Neural cell (in vitro differentiated cells): ENCODE measurements at regions not wholly inside any gene's neighbourhood (a gene's known extent, or its start where the extent isn't known, plus 50 kb on each side); places are given as distances from the start of the nearest gene placed in this dataset.

Source experiments
- H2AFZ ChIP-seq: fragments of 200-600, 300-800 bp; sonication (generic), shearing (Covaris generic); 2 replicates; pipeline ENCODE4 v1.6.0; 2014; ENCODE audit warnings: low read depth, mild to moderate bottlenecking, antibody characterized with exemption, low read length, moderate library complexity
- H3F3A ChIP-seq: fragments of 200-600 bp; shearing (Covaris generic); 2 replicates; pipeline ENCODE4 v1.6.1; 2016; ENCODE audit warnings: mild to moderate bottlenecking, moderate library complexity, mixed read lengths, antibody characterized with exemption, low read length; ENCODE audit not compliant: insufficient read depth, poor library complexity, severe bottlenecking
- H3K27ac ChIP-seq: fragments of 200-600, 300-800 bp; sonication (generic), shearing (Covaris generic); 2 replicates; pipeline ENCODE4 v1.5.1; 2014; ENCODE audit warnings: mild to moderate bottlenecking, low read length, moderate library complexity
- H3K27me3 ChIP-seq: fragments of 300-800, 200-600 bp; sonication (generic), shearing (Covaris generic); 2 replicates; pipeline ENCODE4 v1.6.0; 2014; ENCODE audit warnings: mild to moderate bottlenecking, low read depth, low read length, moderate library complexity; ENCODE audit not compliant: insufficient read depth
- H3K36me3 ChIP-seq: fragments of 300-800, 200-600 bp; sonication (generic), shearing (Covaris generic); 2 replicates; pipeline ENCODE4 v1.5.1; 2014; ENCODE audit warnings: mild to moderate bottlenecking, antibody characterized with exemption, low read length, moderate library complexity; ENCODE audit not compliant: insufficient read depth
- H3K4me2 ChIP-seq: fragments of 300-800, 200-600 bp; sonication (generic), shearing (Covaris generic); 2 replicates; pipeline ENCODE4 v1.6.0; 2014; ENCODE audit warnings: mild to moderate bottlenecking, low read length
- H3K4me3 ChIP-seq: fragments of 300-800, 200-600 bp; sonication (generic), shearing (Covaris generic); 2 replicates; pipeline ENCODE4 v1.5.1; 2014; ENCODE audit warnings: mild to moderate bottlenecking, low read length, moderate library complexity
- H3K79me2 ChIP-seq: fragments of 200-600 bp; shearing (Covaris generic); replicated peaks from 2 replicates; pipeline ENCODE4 v1.6.0; 2014; ENCODE audit warnings: mild to moderate bottlenecking, low read length, moderate library complexity; ENCODE audit not compliant: insufficient read depth
- H3K9ac ChIP-seq: fragments of 300-800, 200-600 bp; sonication (generic), shearing (Covaris generic); 2 replicates; pipeline ENCODE4 v1.6.1; 2016; ENCODE audit warnings: mild to moderate bottlenecking, low read length, mixed read lengths
- H3K9me2 ChIP-seq: fragments of 200-600 bp; shearing (Covaris generic); 2 replicates; pipeline ENCODE4 v1.6.1; 2016; ENCODE audit warnings: mild to moderate bottlenecking, low read length, mixed read lengths; ENCODE audit not compliant: insufficient read depth
- H3K9me3 ChIP-seq: fragments of 200-600, 300-800 bp; sonication (generic), shearing (Covaris generic); 2 replicates; pipeline ENCODE4 v1.6.1; 2016; ENCODE audit warnings: mild to moderate bottlenecking, mixed run types, low read length, moderate library complexity, mixed read lengths
- H4K20me1 ChIP-seq: fragments of 200-600 bp; shearing (Covaris generic); 2 replicates; pipeline ENCODE4 v1.6.1; 2016; ENCODE audit warnings: mild to moderate bottlenecking, mixed run types; ENCODE audit not compliant: insufficient read depth
- CTCF ChIP-seq: fragments of 450-650 bp; IDR thresholded peaks from 2 replicates; pipeline ENCODE4 v1.5.1; 2014; ENCODE audit warnings: antibody characterized with exemption, mild to moderate bottlenecking, moderate library complexity; ENCODE audit not compliant: poor library complexity, severe bottlenecking
- EP300 ChIP-seq: fragments of 450-650 bp; conservative IDR thresholded peaks from 2 replicates; pipeline ENCODE4 v1.6.1; 2014; ENCODE audit warnings: antibody characterized with exemption, mild to moderate bottlenecking, moderate library complexity; ENCODE audit not compliant: poor library complexity, severe bottlenecking
- POLR2AphosphoS5 ChIP-seq: IDR thresholded peaks from 2 replicates; pipeline ENCODE4 v1.6.1; 2012
- RAD21 ChIP-seq: fragments of 450-650 bp; conservative IDR thresholded peaks from 2 replicates; pipeline ENCODE4 v1.6.1; 2014; ENCODE audit warnings: antibody characterized with exemption, mild to moderate bottlenecking, moderate library complexity
- REST ChIP-seq: IDR thresholded peaks from 2 replicates; pipeline ENCODE4 v1.6.1; 2012; ENCODE audit warnings: borderline replicate concordance
- SMC3 ChIP-seq: fragments of 450-650 bp; conservative IDR thresholded peaks from 2 replicates; pipeline ENCODE4 v1.6.1; 2014; ENCODE audit warnings: antibody characterized with exemption, mild to moderate bottlenecking, moderate library complexity; ENCODE audit not compliant: poor library complexity

GRCh38 chr9:110148384-110148783 lies 59.6 kb downstream of the C9orf152 start:
- H3K36me3 ChIP-seq, result no peaks in the 10 kb centered on the region
- TF ChIP-seq POLR2AphosphoS5 (no peak), EP300 (no peak), SMC3 (no peak), CTCF (no peak)
- H3K79me2 ChIP-seq, result no peaks in the 10 kb centered on the region
- no peaks in the 10 kb centered on the region for H3K27me3 ChIP-seq
- no peak overlapping the region for H3K9ac ChIP-seq
- H3K4me3 ChIP-seq, result no peak overlapping the region
- no peaks in the 10 kb centered on the region for H4K20me1 ChIP-seq
- H3K4me2 ChIP-seq, result no peak overlapping the region
- H3F3A ChIP-seq, result no peaks in the 10 kb centered on the region
- H3K27ac ChIP-seq, result no peak overlapping the region
- H3K9me2 ChIP-seq, result no peaks in the 10 kb centered on the region
- H2AFZ ChIP-seq, result no peak overlapping the region
- no peaks in the 10 kb centered on the region for H3K9me3 ChIP-seq

GRCh38 chr9:110148891-110149290 lies 59.1 kb downstream of the C9orf152 start:
- Histone ChIP-seq H3K36me3 (no peaks in the 10 kb centered on the region), H3K79me2 (no peaks in the 10 kb centered on the region), H4K20me1 (no peaks in the 10 kb centered on the region), H3K4me3 (no peak overlapping the region), H2AFZ (no peak overlapping the region), H3K9me2 (no peaks in the 10 kb centered on the region), H3K4me2 (no peak overlapping the region), H3K27ac (no peak overlapping the region), H3K9ac (no peak overlapping the region), H3K9me3 (no peaks in the 10 kb centered on the region), H3K27me3 (no peaks in the 10 kb centered on the region), H3F3A (no peaks in the 10 kb centered on the region)
- no peak for TF ChIP-seq REST
- no peak for TF ChIP-seq RAD21
- no peak for TF ChIP-seq CTCF
- TF ChIP-seq POLR2AphosphoS5, result no peak
- no peak for TF ChIP-seq EP300
